Mesenchymal stem cell (in vitro differentiated cells and primary cell): ENCODE measurements at regions not wholly inside any gene's neighbourhood (a gene's known extent, or its start where the extent isn't known, plus 50 kb on each side); places are given as distances from the start of the nearest gene placed in this dataset.

ENCODE experiments used
- DNase-seq: peaks from one replicate; pipeline ENCODE4 v3.0.0-alpha.2; 2013
- H2AFZ ChIP-seq: one replicate; pipeline ENCODE4 v1.6.1; 2013; ENCODE audit warnings: low read depth, mild to moderate bottlenecking, control low read depth, inconsistent platforms, low read length, moderate library complexity
- H2AK5ac ChIP-seq: 2 replicates; pipeline ENCODE4 v1.6.1; 2013; ENCODE audit warnings: low read length, moderate library complexity, mild to moderate bottlenecking, inconsistent platforms; ENCODE audit not compliant: severe bottlenecking
- H2BK120ac ChIP-seq: one replicate; pipeline ENCODE4 v1.6.1; 2013; ENCODE audit warnings: low read depth, mild to moderate bottlenecking, inconsistent platforms, low read length, moderate library complexity
- H2BK12ac ChIP-seq, 2 experiments: one replicate each; pipeline ENCODE4 v1.6.1; 2013; ENCODE audit warnings: inconsistent platforms in 2 of 2, low read length in 2 of 2, mild to moderate bottlenecking in 2 of 2, moderate library complexity in 2 of 2, control low read depth in 1 of 2
- H2BK15ac ChIP-seq: one replicate; pipeline ENCODE4 v1.6.1; 2013; ENCODE audit warnings: mild to moderate bottlenecking, low read depth, inconsistent platforms; ENCODE audit not compliant: poor library complexity, severe bottlenecking
- H2BK5ac ChIP-seq: 2 replicates; pipeline ENCODE4 v1.6.1; 2013; ENCODE audit warnings: low read depth, mild to moderate bottlenecking, low read length, control low read depth, inconsistent platforms; ENCODE audit not compliant: poor library complexity, severe bottlenecking
- H3K14ac ChIP-seq, 2 experiments: one replicate each; pipeline ENCODE4 v1.6.1; 2013; ENCODE audit warnings: inconsistent platforms in 2 of 2, low read length in 2 of 2, control low read depth in 1 of 2, mild to moderate bottlenecking in 1 of 2, moderate library complexity in 1 of 2
- H3K18ac ChIP-seq, 2 experiments: one replicate each; pipeline ENCODE4 v1.6.1; 2013; ENCODE audit warnings: inconsistent platforms in 2 of 2, low read length in 2 of 2, control low read depth in 1 of 2, low read depth in 1 of 2, mild to moderate bottlenecking in 1 of 2
- H3K23ac ChIP-seq, 2 experiments: one replicate each; pipeline ENCODE4 v1.6.1; 2013; ENCODE audit warnings: inconsistent platforms in 2 of 2, low read length in 2 of 2, mild to moderate bottlenecking in 2 of 2, moderate library complexity in 2 of 2, control low read depth in 1 of 2
- H3K27ac ChIP-seq: 2 replicates; pipeline ENCODE4 v1.5.1; 2013; ENCODE audit warnings: mild to moderate bottlenecking, moderate library complexity, low read length, control low read depth, inconsistent platforms; ENCODE audit not compliant: poor library complexity, severe bottlenecking
- H3K27me3 ChIP-seq, 2 experiments: 2 replicates each; pipeline versions ENCODE4 v1.6.1 to v1.7.0; 2013; ENCODE audit warnings: low read length in 2 of 2, mild to moderate bottlenecking in 2 of 2, moderate library complexity in 2 of 2, control low read depth in 1 of 2, inconsistent platforms in 1 of 2; ENCODE audit not compliant: control insufficient read depth in 1 of 2, insufficient read depth in 1 of 2
- H3K36me3 ChIP-seq, 2 experiments: 2 replicates each; pipeline versions ENCODE4 v1.6.1 to v1.7.0; 2013; ENCODE audit warnings: low read length in 2 of 2, control low read depth in 1 of 2, inconsistent platforms in 1 of 2, low read depth in 1 of 2, mild to moderate bottlenecking in 1 of 2; ENCODE audit not compliant: insufficient read depth in 2 of 2, control insufficient read depth in 1 of 2
- H3K4ac ChIP-seq, 2 experiments: one replicate each; pipeline ENCODE4 v1.6.1; 2013; ENCODE audit warnings: inconsistent platforms in 2 of 2, low read length in 2 of 2, mild to moderate bottlenecking in 2 of 2, moderate library complexity in 2 of 2, control low read depth in 1 of 2, low read depth in 1 of 2
- H3K4me1 ChIP-seq: 2 replicates; pipeline ENCODE4 v1.6.1; 2013; ENCODE audit warnings: low read depth, low read length, control low read depth; ENCODE audit not compliant: control insufficient read depth, insufficient read depth
- H3K4me2 ChIP-seq: 2 replicates; pipeline ENCODE4 v1.6.1; 2013; ENCODE audit warnings: low read length, mild to moderate bottlenecking, inconsistent platforms; ENCODE audit not compliant: poor library complexity, severe bottlenecking
- H3K4me3 ChIP-seq, 2 experiments: 2 replicates each; pipeline versions ENCODE4 v1.5.1 to v1.7.0; 2013; ENCODE audit warnings: low read length in 2 of 2, mild to moderate bottlenecking in 2 of 2, control low read depth in 1 of 2, low read depth in 1 of 2; ENCODE audit not compliant: insufficient read depth in 1 of 2
- H3K79me1 ChIP-seq: replicated peaks from 2 replicates; pipeline ENCODE4 v1.6.1; 2013; ENCODE audit warnings: mild to moderate bottlenecking, control low read depth, low read length, inconsistent platforms; ENCODE audit not compliant: poor library complexity, severe bottlenecking
- H3K9ac ChIP-seq: 2 replicates; pipeline ENCODE4 v1.7.0; 2013; ENCODE audit warnings: mild to moderate bottlenecking, low read length, moderate library complexity
- H3K9me3 ChIP-seq: 2 replicates; pipeline ENCODE4 v1.7.0; 2013; ENCODE audit warnings: mild to moderate bottlenecking, low read length; ENCODE audit not compliant: control insufficient read depth
- H4K8ac ChIP-seq: one replicate; pipeline ENCODE4 v1.6.1; 2013; ENCODE audit warnings: inconsistent platforms, mild to moderate bottlenecking, low read length, moderate library complexity
- H4K91ac ChIP-seq: one replicate; pipeline ENCODE4 v1.6.1; 2013; ENCODE audit warnings: mild to moderate bottlenecking, low read length, inconsistent platforms
- WGBS: methylation state at CpG from one replicate; pipeline ENCODE4 v1.1.7; 2013; ENCODE audit warnings: mixed read lengths; 5-methylcytosine and 5-hydroxymethylcytosine counted together

GRCh38 chr2:180505203-180505602 lies 475.2 kb upstream of the UBE2E3 start:
- Histone ChIP-seq H3K14ac (no peak overlapping the region), H4K8ac (no peak overlapping the region), H4K91ac (no peak overlapping the region), H2BK5ac (no peak overlapping the region), H3K18ac (no peak overlapping the region), H2AK5ac (no peak overlapping the region), H3K4ac (no peak overlapping the region), H3K36me3 (no peaks in the 10 kb centered on the region), H3K4me2 (no peak overlapping the region), H3K9ac (peak overlapping the region; percentile 11), H3K27ac (no peak overlapping the region), H3K27me3 (no peaks in the 10 kb centered on the region), H3K4me1 (no peaks in the 10 kb centered on the region), H2AFZ (no peak overlapping the region), H2BK12ac (no peak overlapping the region), H2BK15ac (no peak overlapping the region), H2BK120ac (no peak overlapping the region), H3K4me3 (peak overlapping the region in 1 of 2 experiments; percentile 3), H3K9me3 (peaks cover 6% of the 10 kb centered on the region), H3K23ac (no peak overlapping the region), H3K79me1 (no peaks in the 10 kb centered on the region)
- 82% methylated on average over 1 of the region's 1 CpG for WGBS
- DNase-seq, result peak; percentile 15

- H3K9ac ChIP-seq, result no peak overlapping the region
- DNase-seq, result no peak
- no peak overlapping the region for H2BK15ac ChIP-seq
- no peak overlapping the region for H3K4ac ChIP-seq
- H3K4me2 ChIP-seq, result no peak overlapping the region
- no peak overlapping the region for H3K14ac ChIP-seq
- H2BK120ac ChIP-seq, result no peak overlapping the region
- no peaks in the 10 kb centered on the region for H3K36me3 ChIP-seq
- H2BK5ac ChIP-seq, result no peak overlapping the region
- H3K23ac ChIP-seq, result no peak overlapping the region
- H2BK12ac ChIP-seq, result no peak overlapping the region
- no peak overlapping the region for H3K18ac ChIP-seq
- no peaks in the 10 kb centered on the region for H3K4me1 ChIP-seq
- H2AFZ ChIP-seq, result no peak overlapping the region
- no peaks in the 10 kb centered on the region for H3K27me3 ChIP-seq
- H3K9me3 ChIP-seq, result peaks cover 41% of the 10 kb centered on the region
- 13% methylated on average over 1 of the region's 1 CpG for WGBS
- no peak overlapping the region for H3K4me3 ChIP-seq
- H3K79me1 ChIP-seq, result no peaks in the 10 kb centered on the region
- no peak overlapping the region for H4K91ac ChIP-seq
- no peak overlapping the region for H2AK5ac ChIP-seq
- no peak overlapping the region for H3K27ac ChIP-seq
- no peak overlapping the region for H4K8ac ChIP-seq
Measured at GRCh38 chr2:180497621-180498152, 482.7 kb upstream of the UBE2E3 start.

- no peak overlapping the region for H2BK5ac ChIP-seq
- no peak overlapping the region for H3K4me3 ChIP-seq
- H4K8ac ChIP-seq, result no peak overlapping the region
- DNase-seq, result no peak
- H3K9me3 ChIP-seq, result peaks cover 38% of the 10 kb centered on the region
- H2AFZ ChIP-seq, result no peak overlapping the region
- no peak overlapping the region for H2BK12ac ChIP-seq
- H3K4me1 ChIP-seq, result no peaks in the 10 kb centered on the region
- no peaks in the 10 kb centered on the region for H3K27me3 ChIP-seq
- no peak overlapping the region for H3K4me2 ChIP-seq
- H3K14ac ChIP-seq, result no peak overlapping the region
- H3K27ac ChIP-seq, result no peak overlapping the region
- no peak overlapping the region for H2BK15ac ChIP-seq
- no peak overlapping the region for H3K23ac ChIP-seq
- H2BK120ac ChIP-seq, result no peak overlapping the region
- no peaks in the 10 kb centered on the region for H3K36me3 ChIP-seq
- 84% methylated on average over 2 of the region's 2 CpGs for WGBS
- no peak overlapping the region for H3K4ac ChIP-seq
- no peak overlapping the region for H3K9ac ChIP-seq
- H4K91ac ChIP-seq, result no peak overlapping the region
- H2AK5ac ChIP-seq, result no peak overlapping the region
- no peaks in the 10 kb centered on the region for H3K79me1 ChIP-seq
- no peak overlapping the region for H3K18ac ChIP-seq
Measured at GRCh38 chr2:180495606-180496005, 484.8 kb upstream of the UBE2E3 start.

GRCh38 chr2:180494286-180494685 lies 486.1 kb upstream of the UBE2E3 start:
- H2BK15ac ChIP-seq, result no peak overlapping the region
- H3K4ac ChIP-seq, result no peak overlapping the region
- H4K8ac ChIP-seq, result no peak overlapping the region
- no peaks in the 10 kb centered on the region for H3K79me1 ChIP-seq
- H2AFZ ChIP-seq, result no peak overlapping the region
- no peak overlapping the region for H2AK5ac ChIP-seq
- no peak overlapping the region for H2BK12ac ChIP-seq
- H3K4me3 ChIP-seq, result no peak overlapping the region
- H3K18ac ChIP-seq, result no peak overlapping the region
- H3K4me1 ChIP-seq, result no peaks in the 10 kb centered on the region
- no peak overlapping the region for H3K4me2 ChIP-seq
- no peaks in the 10 kb centered on the region for H3K27me3 ChIP-seq
- no peak overlapping the region for H3K27ac ChIP-seq
- H4K91ac ChIP-seq, result no peak overlapping the region
- H3K9me3 ChIP-seq, result peaks cover 37% of the 10 kb centered on the region
- DNase-seq, result no peak
- no peak overlapping the region for H3K23ac ChIP-seq
- no peak overlapping the region for H3K9ac ChIP-seq
- 76% methylated on average over 2 of the region's 2 CpGs for WGBS
- no peaks in the 10 kb centered on the region for H3K36me3 ChIP-seq
- H3K14ac ChIP-seq, result no peak overlapping the region
- H2BK120ac ChIP-seq, result no peak overlapping the region
- no peak overlapping the region for H2BK5ac ChIP-seq
